HepG2 (cell line): ENCODE measurements at regions not wholly inside any gene's neighbourhood (a gene's known extent, or its start where the extent isn't known, plus 50 kb on each side); places are given as distances from the start of the nearest gene placed in this dataset.

ENCODE experiments used
- HDAC1 ChIP-seq: sonication (generic); formaldehyde crosslinking; IDR thresholded peaks from 2 replicates; pipeline ENCODE4 v1.5.1; 2020; ENCODE audit warnings: mild to moderate bottlenecking, missing genetic modification reagents
- HES4 ChIP-seq: sonication (generic); formaldehyde crosslinking; IDR thresholded peaks from 2 replicates; pipeline ENCODE4 v1.9.0; 2021; ENCODE audit warnings: mild to moderate bottlenecking, missing genetic modification reagents, borderline replicate concordance
- MAZ ChIP-seq, 2 experiments: sonication (generic) in 1 of 2; formaldehyde crosslinking in 1 of 2; IDR thresholded peaks; 2 replicates each; pipeline versions ENCODE4 v1.5.0 to v1.6.1; 2012 to 2020; ENCODE audit warnings: low read depth in 2 of 2, mild to moderate bottlenecking in 2 of 2, borderline replicate concordance in 1 of 2, improper control_type of control experiment in 1 of 2, low read length in 1 of 2, missing genetic modification reagents in 1 of 2, moderate library complexity in 1 of 2
- POLR2A ChIP-seq, 2 experiments: IDR thresholded peaks; 2 replicates each; pipeline ENCODE4 v1.6.1; 2011; ENCODE audit warnings: low read depth in 2 of 2, low read length in 2 of 2, mild to moderate bottlenecking in 1 of 2, moderate library complexity in 1 of 2; ENCODE audit not compliant: insufficient read depth in 1 of 2
- RBFOX2 ChIP-seq: fragments of 200-400 bp; formaldehyde crosslinking; IDR thresholded peaks from 2 replicates; pipeline ENCODE4 v1.6.1; 2017; ENCODE audit warnings: low read depth, mild to moderate bottlenecking, low read length
- SP4 ChIP-seq: sonication (generic); formaldehyde crosslinking; IDR thresholded peaks from 2 replicates; pipeline ENCODE4 v1.8.1; 2023; ENCODE audit warnings: mild to moderate bottlenecking, missing genetic modification reagents
- ZNF24 ChIP-seq: fragments of 450-650 bp; IDR thresholded peaks from 2 replicates; pipeline ENCODE4 v1.6.1; 2017; ENCODE audit warnings: antibody characterized with exemption, mild to moderate bottlenecking
- ZNF317 ChIP-seq: sonication (generic); formaldehyde crosslinking; IDR thresholded peaks from 2 replicates; pipeline ENCODE4 v1.5.0; 2020; ENCODE audit warnings: mild to moderate bottlenecking, missing genetic modification reagents
- TF ChIP-seq, protein P1 (sequence below): sonication (generic); formaldehyde crosslinking; IDR thresholded peaks from 2 replicates; pipeline ENCODE4 v1.5.0; 2020; ENCODE audit warnings: mild to moderate bottlenecking, missing genetic modification reagents, moderate library complexity

DNA sequence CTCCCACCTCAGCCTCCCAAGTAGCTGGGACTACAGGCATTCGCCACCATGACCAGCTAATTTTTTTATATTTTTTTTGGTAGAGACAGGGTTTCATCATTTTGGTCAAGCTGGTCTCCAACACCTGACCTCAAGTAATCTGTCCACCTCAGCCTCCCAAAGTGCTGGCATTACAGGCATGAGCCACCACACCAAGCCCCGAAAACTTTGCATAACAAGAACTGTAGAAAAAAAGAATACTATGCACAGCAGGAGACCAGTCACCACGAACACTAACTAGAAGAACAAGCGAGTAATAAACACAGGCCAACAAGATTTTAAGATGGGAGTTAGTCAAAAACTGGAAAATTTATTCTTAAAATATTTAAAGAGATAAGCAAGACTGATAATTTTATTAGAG lies 447.0 kb downstream of the ETV1 start:
- TF ChIP-seq POLR2A (IDR thresholded peaks at IDR 0.05; ENCODE audit: insufficient read depth in 1 of 2, low read depth in 2 of 2, low read length in 2 of 2) (no peak), ZNF317 (CRISPR knock-in tag) (no peak), RBFOX2 (no peak), HDAC1 (CRISPR knock-in tag) (no peak), SP4 (no peak), HES4 (CRISPR knock-in tag) (no peak), ZNF24 (no peak), MAZ (IDR thresholded peaks at IDR 0.05; ENCODE audit: borderline replicate concordance, low read depth, low read length) (no peak), MAZ (CRISPR knock-in tag; IDR thresholded peaks at IDR 0.05; ENCODE audit: low read depth) (no peak)
- TF ChIP-seq, protein P1, sequence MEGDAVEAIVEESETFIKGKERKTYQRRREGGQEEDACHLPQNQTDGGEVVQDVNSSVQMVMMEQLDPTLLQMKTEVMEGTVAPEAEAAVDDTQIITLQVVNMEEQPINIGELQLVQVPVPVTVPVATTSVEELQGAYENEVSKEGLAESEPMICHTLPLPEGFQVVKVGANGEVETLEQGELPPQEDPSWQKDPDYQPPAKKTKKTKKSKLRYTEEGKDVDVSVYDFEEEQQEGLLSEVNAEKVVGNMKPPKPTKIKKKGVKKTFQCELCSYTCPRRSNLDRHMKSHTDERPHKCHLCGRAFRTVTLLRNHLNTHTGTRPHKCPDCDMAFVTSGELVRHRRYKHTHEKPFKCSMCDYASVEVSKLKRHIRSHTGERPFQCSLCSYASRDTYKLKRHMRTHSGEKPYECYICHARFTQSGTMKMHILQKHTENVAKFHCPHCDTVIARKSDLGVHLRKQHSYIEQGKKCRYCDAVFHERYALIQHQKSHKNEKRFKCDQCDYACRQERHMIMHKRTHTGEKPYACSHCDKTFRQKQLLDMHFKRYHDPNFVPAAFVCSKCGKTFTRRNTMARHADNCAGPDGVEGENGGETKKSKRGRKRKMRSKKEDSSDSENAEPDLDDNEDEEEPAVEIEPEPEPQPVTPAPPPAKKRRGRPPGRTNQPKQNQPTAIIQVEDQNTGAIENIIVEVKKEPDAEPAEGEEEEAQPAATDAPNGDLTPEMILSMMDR (CRISPR knock-in tag) = no peak
